GM12892 (cell line): ENCODE measurements at regions not wholly inside any gene's neighbourhood (a gene's known extent, or its start where the extent isn't known, plus 50 kb on each side); places are given as distances from the start of the nearest gene placed in this dataset.

Experiments used
- DNase-seq: peaks from one replicate; pipeline ENCODE4 v3.0.0; 2011; ENCODE audit not compliant: insufficient read length
- FAIRE-seq: peaks from 2 replicates; lab custom pipeline; 2011; peaks lifted over from hg19 to GRCh38; lab: Jason Lieb, UNC
- POLR2A ChIP-seq: IDR thresholded peaks from 2 replicates; pipeline ENCODE4 v1.6.1; 2011; ENCODE audit warnings: low read depth, low read length, control low read depth
- POLR2AphosphoS5 ChIP-seq: IDR thresholded peaks from 2 replicates; pipeline ENCODE4 v1.6.1; 2011; ENCODE audit warnings: low read depth, low read length, control low read depth
- TAF1 ChIP-seq: IDR thresholded peaks from 2 replicates; pipeline ENCODE4 v1.6.1; 2011; ENCODE audit warnings: low read depth, mild to moderate bottlenecking, control low read depth, low read length, borderline replicate concordance

DNA sequence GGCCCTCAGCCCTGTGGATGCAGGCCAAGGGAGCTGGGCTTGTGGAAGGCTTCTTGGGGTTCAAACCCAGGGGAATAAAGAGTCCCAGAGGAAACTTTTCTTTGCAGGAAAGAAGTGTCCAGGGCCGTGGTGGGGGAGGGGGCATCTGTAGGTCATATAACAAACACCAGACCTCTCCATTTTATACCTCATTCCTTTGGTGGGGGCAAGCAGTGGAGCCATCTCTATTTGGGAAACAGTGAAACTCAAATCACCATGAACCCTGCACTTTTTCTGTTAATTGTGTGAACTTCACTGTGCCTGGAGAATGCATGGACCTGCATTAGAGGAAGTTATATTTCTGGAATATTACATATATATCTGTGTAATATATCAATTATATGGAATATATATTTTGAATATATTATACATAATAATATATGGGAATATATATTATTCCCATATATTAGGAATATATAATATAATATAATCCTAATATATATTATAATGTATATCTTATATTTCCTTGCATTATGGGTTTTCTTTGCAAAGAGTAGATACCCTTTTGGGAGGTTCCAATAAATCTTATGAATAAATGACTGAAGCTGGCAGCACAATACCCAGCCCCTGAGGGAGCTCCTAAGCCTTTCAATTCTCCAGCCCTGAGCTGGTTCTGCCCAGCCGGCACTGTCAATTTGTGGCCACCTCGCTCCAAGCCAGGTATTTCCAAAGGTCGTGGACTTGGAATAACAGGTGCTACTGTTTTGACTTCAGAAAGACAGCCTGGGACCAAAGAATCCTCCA, 97.7 kb upstream of the PKDCC start:
- FAIRE-seq (no peak), DNase-seq (no peak)
- TF ChIP-seq POLR2A: no peak

DNA sequence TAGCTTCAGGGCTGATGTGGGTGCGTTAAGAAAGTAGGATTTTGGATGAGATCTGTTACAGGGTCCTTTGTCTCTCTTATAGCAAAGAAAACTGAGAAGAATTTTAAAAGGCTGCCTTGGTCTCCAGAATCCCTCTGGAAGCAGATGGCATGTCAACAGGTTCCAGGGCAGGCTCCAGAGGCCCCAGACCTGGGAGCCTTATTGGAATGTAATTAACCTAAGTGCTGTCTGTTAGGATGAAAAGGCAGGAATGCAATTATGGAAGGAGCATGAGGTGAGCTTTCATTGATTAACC, 97.2 kb upstream of the PKDCC start:
- FAIRE-seq (no peak), DNase-seq (no peak)
- TF ChIP-seq POLR2AphosphoS5 (no peak), TAF1 (no peak), POLR2A (no peak)

DNA sequence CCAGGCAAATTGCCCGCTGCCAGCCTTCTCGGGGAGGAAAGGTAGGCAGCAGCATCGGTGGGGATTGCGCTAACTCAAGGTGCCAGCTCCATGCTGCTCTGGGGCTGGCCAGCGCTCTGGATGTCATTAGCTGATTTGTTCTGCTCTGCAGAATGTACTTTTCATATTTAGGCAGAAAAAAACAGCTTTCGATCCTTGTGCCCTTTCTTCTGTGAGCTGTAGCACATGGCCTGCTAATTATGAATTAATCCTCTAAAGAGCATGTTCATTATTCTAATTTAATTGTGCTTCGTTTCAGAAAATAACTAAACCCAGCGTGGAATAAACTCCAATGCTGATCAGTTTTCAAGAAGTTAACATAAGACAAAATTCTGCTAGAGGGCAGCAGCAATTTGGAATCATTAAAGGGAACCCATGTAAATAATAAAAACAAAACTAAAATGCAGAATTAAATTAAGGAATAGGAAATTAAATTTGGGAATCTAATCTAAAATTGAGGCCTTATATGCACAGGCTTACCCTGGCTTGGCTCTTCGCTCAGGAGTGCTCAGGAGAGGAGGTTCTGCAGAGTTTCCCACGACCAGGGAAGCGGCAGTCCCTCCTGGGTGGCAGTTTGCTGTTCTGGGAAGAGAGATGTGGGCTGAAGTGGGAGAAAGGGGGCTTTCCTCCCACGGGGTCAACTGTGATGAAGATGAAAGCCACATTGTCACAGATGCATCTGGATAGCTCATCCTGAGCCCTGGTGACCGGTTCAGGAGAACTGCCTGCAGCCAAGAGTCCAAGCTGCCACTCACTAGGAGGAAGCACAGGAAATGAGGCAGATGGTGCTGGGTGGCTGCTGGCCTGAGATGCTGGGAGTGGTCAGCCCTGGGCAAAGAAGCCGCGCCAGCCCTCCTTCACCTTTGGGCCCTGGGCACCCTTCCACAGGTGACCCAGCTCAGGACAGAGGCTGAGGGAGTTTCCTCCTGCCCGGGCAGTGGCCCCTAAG, 93.2 kb upstream of the PKDCC start:
- no peak for TF ChIP-seq POLR2A
- no peak for TF ChIP-seq TAF1
- no peak for TF ChIP-seq POLR2AphosphoS5
- no peak for FAIRE-seq
- no peak for DNase-seq

DNA sequence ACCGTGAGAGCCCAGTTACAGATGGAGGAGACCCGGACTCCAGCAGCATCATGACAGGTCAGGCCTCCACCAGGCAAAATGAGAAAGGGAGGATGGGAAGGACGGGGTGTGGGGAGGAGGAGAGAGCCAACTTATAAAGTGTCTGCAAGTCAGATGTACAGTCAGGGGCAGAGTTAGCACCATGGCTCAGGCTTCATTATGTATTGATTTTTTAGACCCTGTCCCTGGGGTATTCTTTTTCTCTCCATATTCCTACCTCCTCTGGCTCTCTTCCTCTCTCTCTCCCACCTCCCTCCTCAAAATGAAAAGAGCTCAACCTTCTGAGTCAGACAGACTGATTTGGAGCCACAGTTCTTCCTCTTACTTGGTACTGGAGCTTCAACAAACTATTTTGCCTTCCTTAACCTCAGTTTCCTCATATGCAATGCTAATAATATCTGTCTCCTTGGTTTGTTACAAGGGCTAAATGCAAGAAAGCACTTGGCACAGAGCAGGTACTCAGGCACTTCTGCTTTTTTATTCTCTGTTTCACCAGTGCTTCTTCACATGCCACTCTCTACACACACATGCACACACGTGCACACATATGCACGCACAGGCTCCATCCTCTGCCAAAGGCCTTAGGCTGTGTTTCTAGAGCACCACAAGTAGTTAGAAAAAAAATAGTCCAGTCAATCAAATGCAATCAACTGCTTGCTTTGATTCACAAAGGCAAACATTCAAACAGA, 92.3 kb upstream of the PKDCC start:
- FAIRE-seq: no peak
- DNase-seq: no peak

DNA sequence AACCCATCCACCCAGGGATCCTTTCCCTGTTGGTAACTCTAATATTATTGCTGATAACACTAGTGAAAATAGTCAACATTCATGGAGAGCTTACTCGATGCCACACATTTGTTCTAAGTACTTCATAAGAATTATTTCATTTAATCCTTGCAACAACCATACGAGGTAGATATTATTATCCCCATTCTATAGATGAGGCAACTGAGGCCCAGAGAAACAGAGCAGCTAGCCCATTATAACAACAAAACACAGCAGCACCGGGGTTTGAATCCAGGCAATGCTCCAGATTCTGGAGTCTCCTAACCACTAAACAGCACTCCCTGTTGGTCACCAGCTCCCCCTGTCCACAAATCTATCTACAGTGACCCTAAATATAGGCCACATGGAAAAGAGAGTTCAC, 90.4 kb upstream of the PKDCC start:
- DNase-seq: no peak
- TF ChIP-seq TAF1 (no peak), POLR2AphosphoS5 (no peak), POLR2A (no peak)
- no peak for FAIRE-seq

More for the DNA sequence above, 92.3 kb upstream of the PKDCC start:
- TF ChIP-seq POLR2AphosphoS5 (no peak), POLR2A (no peak), TAF1 (no peak)

DNA sequence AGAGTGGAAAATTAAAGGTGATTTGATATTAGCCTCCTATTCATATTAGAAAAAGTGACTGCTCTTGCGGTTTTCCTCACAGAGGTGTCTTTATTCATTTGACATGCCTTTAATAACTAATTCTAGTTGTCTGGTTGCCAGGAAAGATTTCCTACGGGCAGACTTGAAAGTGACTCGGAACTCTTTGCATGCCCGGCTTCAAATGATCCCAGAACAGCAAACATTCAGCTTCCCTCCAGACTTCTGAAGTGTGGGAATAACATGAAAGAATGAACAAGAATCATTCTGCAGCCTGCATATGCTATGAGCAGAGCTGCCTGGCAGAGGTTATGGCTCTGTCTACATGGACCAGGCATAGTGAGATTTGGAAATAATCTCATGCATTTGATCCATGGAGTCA, 89.6 kb upstream of the PKDCC start:
- no peak for TF ChIP-seq POLR2AphosphoS5
- TF ChIP-seq TAF1: no peak
- TF ChIP-seq POLR2A: no peak
- FAIRE-seq: no peak

DNA sequence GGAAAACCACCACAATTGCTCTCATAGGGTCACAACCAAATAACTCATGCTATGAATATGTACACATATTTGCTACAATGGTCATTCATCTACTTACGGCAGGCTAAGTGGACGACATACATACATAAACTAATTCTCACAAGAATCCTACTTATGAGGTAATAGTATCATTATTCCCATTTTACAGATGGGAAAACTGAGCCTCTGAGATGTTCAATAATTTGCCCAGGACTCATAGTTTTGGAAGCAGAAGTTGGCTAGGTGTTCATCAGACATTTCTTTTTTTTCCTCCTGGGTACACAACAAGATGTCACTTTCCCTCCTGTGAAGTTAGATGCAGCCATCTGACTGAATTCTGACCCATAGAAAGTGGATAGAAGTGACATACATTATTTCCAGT, 89.0 kb upstream of the PKDCC start:
- FAIRE-seq (no peak), DNase-seq (no peak)
- TF ChIP-seq POLR2AphosphoS5 (no peak), POLR2A (no peak), TAF1 (no peak)

More for the DNA sequence above, 89.6 kb upstream of the PKDCC start:
- DNase-seq: no peak

DNA sequence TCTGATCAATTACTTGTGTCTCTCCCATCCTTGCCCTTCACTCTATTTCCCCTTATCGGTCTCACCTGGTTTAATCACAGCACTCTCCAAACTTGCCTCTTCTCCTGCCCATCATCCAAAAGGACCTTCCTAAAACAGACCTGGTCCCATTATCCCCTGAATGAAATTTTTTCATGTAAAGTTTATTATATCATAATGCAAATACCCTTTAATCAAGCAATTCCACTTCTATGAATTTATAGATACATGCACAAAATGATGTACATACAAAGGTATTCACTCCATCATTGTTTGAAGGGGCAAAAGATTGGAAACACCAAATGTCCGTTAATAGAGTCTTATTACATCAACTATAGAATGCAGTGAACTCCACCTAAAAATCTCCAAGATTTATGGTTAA, 88.1 kb upstream of the PKDCC start:
- FAIRE-seq: no peak

DNA sequence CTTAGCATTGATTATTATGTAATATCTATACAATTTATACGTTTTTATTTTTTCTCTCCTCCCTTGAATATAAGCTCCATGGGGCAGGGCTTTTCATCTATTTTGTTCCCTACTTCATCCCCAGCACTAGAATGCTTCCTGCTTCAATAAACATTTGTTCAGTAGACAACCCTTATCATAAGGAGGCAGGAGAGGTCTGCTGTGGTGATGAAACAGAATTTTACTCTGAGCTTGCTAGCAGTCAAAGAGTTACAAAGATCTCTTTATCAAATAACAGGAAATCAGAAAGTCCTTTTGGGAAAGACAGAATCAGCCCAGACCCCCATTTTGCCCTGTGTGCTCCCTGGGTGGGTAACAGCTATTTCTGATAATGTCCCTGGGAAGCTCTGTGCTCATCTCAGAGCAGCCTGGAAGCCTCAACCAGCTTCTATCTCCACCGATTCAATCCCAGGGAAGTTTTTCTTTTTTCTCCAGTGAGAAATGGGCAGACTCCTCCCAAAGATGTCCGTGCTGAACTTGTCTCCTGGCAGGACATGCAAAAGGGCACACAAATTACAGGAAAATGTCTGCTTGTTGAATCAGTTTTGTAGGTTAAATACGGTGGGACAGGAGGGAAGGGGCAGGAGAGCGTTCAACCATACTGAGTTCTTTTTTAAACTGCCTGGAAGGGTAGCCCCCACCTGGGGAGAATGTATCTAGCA, 84.7 kb upstream of the PKDCC start:
- FAIRE-seq (no peak), DNase-seq (no peak)
- no peak for TF ChIP-seq POLR2AphosphoS5
- TF ChIP-seq POLR2A: no peak
- no peak for TF ChIP-seq TAF1

More for the DNA sequence above, 88.1 kb upstream of the PKDCC start:
- no peak for DNase-seq
- TF ChIP-seq POLR2AphosphoS5 (no peak), POLR2A (no peak), TAF1 (no peak)

DNA sequence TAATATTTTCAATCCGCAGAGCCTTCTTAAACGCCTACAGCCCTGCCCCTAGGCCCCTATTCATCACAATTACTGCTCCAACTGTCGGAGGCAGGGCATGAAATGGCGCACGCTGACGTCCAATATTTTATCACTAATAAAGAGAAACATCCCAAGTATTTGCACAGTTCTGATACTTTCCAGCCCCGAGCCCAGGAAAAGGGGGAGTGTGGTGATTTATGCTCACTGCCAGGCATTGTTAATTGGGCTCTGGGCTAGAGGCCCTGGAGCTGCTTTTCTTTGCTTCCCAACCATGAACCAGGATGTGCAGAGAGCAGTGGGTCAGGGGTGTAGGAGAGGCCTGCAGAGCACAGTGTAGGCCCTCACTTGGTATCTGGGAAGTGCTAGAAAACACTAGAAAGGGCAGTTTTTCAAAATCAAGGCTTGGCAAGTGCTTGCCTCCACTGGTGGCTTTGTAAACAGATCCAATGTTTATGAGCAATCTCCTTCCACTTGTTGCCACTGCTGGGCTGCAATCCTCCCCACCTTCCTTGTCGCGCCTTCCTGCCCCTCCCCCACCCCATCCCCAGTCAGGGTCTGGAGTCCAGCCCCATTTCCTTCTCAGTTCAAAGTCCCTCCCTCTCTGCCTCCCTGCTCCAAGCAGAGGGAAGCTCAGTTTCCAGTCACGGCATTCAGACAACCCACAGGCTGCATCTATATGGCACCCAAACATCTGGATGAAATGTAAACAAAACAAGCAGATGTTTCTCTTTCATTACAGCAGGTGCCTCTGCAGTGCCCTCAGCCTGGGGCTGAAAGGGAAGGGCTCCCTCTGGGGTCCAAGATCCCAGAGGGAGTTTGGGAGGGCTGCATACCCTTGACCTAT, 83.9 kb upstream of the PKDCC start:
- FAIRE-seq (no peak), DNase-seq (no peak)
- TF ChIP-seq TAF1 (no peak), POLR2A (no peak), POLR2AphosphoS5 (no peak)
